ENCODE measurements at regions not wholly inside any gene's neighbourhood (a gene's known extent, or its start where the extent isn't known, plus 50 kb on each side); places are given as distances from the start of the nearest gene placed in this dataset.

DNA sequence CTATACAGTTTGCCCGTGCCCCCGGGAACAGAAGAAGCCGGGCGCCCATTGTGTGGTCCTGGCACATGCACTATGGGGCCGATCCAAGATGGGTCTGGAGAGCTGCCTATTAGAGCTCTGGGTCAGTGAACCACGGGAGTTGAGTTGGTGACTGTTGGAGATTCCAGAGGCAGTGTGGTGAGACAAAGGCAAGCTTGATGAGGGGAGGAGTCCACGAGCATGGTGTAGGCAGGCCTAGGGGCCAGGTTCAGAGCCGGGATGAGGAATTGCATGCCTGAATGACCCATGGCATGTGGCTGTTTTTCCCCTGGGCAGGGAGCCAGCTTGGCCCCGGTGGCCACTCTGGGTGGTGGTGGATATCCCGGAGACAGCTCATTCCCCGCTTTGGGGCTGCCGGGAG lies 84.4 kb upstream of the STC2 start:
- Histone ChIP-seq H3K36me3 (ENCODE audit: control insufficient read depth in 2 of 2, insufficient read depth in 1 of 2, low read length in 2 of 2) (no peaks in the 10 kb centered on the region), H3K4me1 (ENCODE audit: control insufficient read depth, insufficient read depth, low read length) (no peaks in the 10 kb centered on the region), H3K9me3 (ENCODE audit: control insufficient read depth, insufficient read depth, low read depth, low read length) (no peaks in the 10 kb centered on the region), H3K27ac (ENCODE audit: extremely low read depth, low read depth, low read length) (no peak overlapping the region), H3K4me3 (ENCODE audit: low read depth, low read length) (no peak overlapping the region)
- ChIA-PET CTCF (no interaction called here), POLR2A (no interaction called here)
- TF ChIP-seq ZNF529 (tag by site-specific recombination; IDR thresholded peaks at IDR 0.05; ENCODE audit: insufficient replicate concordance) (no peak), ZNF354C (tag by site-specific recombination; IDR thresholded peaks at IDR 0.05; ENCODE audit: borderline replicate concordance, low read depth) (no peak), ZNF514 (tag by site-specific recombination; IDR thresholded peaks at IDR 0.05) (no peak), ZNF239 (tag by site-specific recombination; IDR thresholded peaks at IDR 0.05) (no peak), ZNF513 (tag by site-specific recombination; IDR thresholded peaks at IDR 0.05) (no peak), ZNF148 (tag by site-specific recombination; IDR thresholded peaks at IDR 0.05; ENCODE audit: borderline replicate concordance) (no peak), ZNF561 (tag by site-specific recombination; IDR thresholded peaks at IDR 0.05; ENCODE audit: borderline replicate concordance) (no peak), ZNF335 (tag by site-specific recombination; conservative IDR thresholded peaks at IDR 0.05) (no peak)

- ChIA-PET CTCF (interaction anchor here (0.6 kb wide), 1 partner anchor 566 kb away, joined by 5 read pairs; no protein-coding TSS in a partner anchor), POLR2A (no interaction called here)
- no peaks in the 10 kb centered on the region for H3K9me3 ChIP-seq (ENCODE audit: control insufficient read depth, insufficient read depth, low read depth, low read length)
- no peaks in the 10 kb centered on the region for H3K36me3 ChIP-seq (ENCODE audit: control insufficient read depth in 2 of 2, insufficient read depth in 1 of 2, low read length in 2 of 2)
- no peak overlapping the region for H3K4me3 ChIP-seq (ENCODE audit: low read depth, low read length)
- H3K4me1 ChIP-seq (ENCODE audit: control insufficient read depth, insufficient read depth, low read length), result no peaks in the 10 kb centered on the region
- H3K27ac ChIP-seq (ENCODE audit: extremely low read depth, low read depth, low read length), result no peak overlapping the region
- no peak for TF ChIP-seq ZFP3 (tag by site-specific recombination; IDR thresholded peaks at IDR 0.05; ENCODE audit: low read depth)
- TF ChIP-seq ZNF311 (tag by site-specific recombination; IDR thresholded peaks at IDR 0.05; ENCODE audit: borderline replicate concordance), result no peak
- TF ChIP-seq KLF9 (tag by site-specific recombination; IDR thresholded peaks at IDR 0.05; ENCODE audit: low read depth), result no peak
- TF ChIP-seq ZSCAN30 (tag by site-specific recombination; IDR thresholded peaks at IDR 0.05), result no peak
- TF ChIP-seq TSHZ1 (tag by site-specific recombination; IDR thresholded peaks at IDR 0.05; ENCODE audit: borderline replicate concordance), result no peak
- TF ChIP-seq ZBTB48 (tag by site-specific recombination; IDR thresholded peaks at IDR 0.05), result no peak
- no peak for TF ChIP-seq ZNF580 (tag by site-specific recombination; IDR thresholded peaks at IDR 0.05)
- no peak for TF ChIP-seq ZNF664 (tag by site-specific recombination; IDR thresholded peaks at IDR 0.05)
- TF ChIP-seq ZNF560 (tag by site-specific recombination; IDR thresholded peaks at IDR 0.05; ENCODE audit: borderline replicate concordance), result no peak
- TF ChIP-seq ZNF148 (tag by site-specific recombination; IDR thresholded peaks at IDR 0.05; ENCODE audit: borderline replicate concordance), result no peak
- TF ChIP-seq, protein P1, sequence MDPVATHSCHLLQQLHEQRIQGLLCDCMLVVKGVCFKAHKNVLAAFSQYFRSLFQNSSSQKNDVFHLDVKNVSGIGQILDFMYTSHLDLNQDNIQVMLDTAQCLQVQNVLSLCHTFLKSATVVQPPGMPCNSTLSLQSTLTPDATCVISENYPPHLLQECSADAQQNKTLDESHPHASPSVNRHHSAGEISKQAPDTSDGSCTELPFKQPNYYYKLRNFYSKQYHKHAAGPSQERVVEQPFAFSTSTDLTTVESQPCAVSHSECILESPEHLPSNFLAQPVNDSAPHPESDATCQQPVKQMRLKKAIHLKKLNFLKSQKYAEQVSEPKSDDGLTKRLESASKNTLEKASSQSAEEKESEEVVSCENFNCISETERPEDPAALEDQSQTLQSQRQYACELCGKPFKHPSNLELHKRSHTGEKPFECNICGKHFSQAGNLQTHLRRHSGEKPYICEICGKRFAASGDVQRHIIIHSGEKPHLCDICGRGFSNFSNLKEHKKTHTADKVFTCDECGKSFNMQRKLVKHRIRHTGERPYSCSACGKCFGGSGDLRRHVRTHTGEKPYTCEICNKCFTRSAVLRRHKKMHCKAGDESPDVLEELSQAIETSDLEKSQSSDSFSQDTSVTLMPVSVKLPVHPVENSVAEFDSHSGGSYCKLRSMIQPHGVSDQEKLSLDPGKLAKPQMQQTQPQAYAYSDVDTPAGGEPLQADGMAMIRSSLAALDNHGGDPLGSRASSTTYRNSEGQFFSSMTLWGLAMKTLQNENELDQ (tag by site-specific recombination; IDR thresholded peaks at IDR 0.05; ENCODE audit: low read depth), result no peak
- no peak for TF ChIP-seq ZNF777 (tag by site-specific recombination; IDR thresholded peaks at IDR 0.05; ENCODE audit: borderline replicate concordance)
- no peak for TF ChIP-seq WT1 (tag by site-specific recombination; IDR thresholded peaks at IDR 0.05)
- no peak for TF ChIP-seq MEIS1 (CRISPR knock-in tag; IDR thresholded peaks at IDR 0.05; ENCODE audit: borderline replicate concordance)
These were observed 83.8 kb upstream of the STC2 start for GRCh38 chr5:173411791-173412555.
